Stimulated activated CD8-positive, alpha-beta memory T cell treated with anti-CD3 and anti-CD28 coated beads, Interleukin-4, amount 100 ng/mL, for 24 hours (primary cell): ENCODE measurements at regions not wholly inside any gene's neighbourhood (a gene's known extent, or its start where the extent isn't known, plus 50 kb on each side); places are given as distances from the start of the nearest gene placed in this dataset.

Experiments used
- DNase-seq: peaks from one replicate; pipeline ENCODE4 v3.0.0-alpha.2; 2020; ENCODE audit warnings: low read depth

GRCh38 chr1:63200676-63201075 lies 121.7 kb upstream of the FOXD3 start:
- no peak for DNase-seq

- DNase-seq = no peak
Observed at GRCh38 chr1:63203641-63204040, 118.7 kb upstream of the FOXD3 start.

- DNase-seq = no peak
Observed at GRCh38 chr1:63205776-63206175, 116.6 kb upstream of the FOXD3 start.

GRCh38 chr1:63214553-63214952 lies 107.8 kb upstream of the FOXD3 start:
- no peak for DNase-seq

GRCh38 chr1:63223426-63223825 lies 98.9 kb upstream of the FOXD3 start:
- DNase-seq = no peak

- DNase-seq = no peak
Observed at GRCh38 chr1:63230722-63231121, 91.6 kb upstream of the FOXD3 start.

- DNase-seq = no peak
Observed at GRCh38 chr1:63238721-63239120, 83.6 kb upstream of the FOXD3 start.

GRCh38 chr1:63245186-63245585 lies 77.2 kb upstream of the FOXD3 start:
- no peak for DNase-seq

GRCh38 chr1:63248216-63248615 lies 74.2 kb upstream of the FOXD3 start:
- DNase-seq = no peak

- DNase-seq = no peak
Observed at GRCh38 chr1:63255153-63255552, 67.2 kb upstream of the FOXD3 start.

GRCh38 chr1:63261736-63262458 lies 60.5 kb upstream of the FOXD3 start:
- DNase-seq = no peak

- no peak for DNase-seq
Observed at GRCh38 chr1:63262459-63262770, 60.0 kb upstream of the FOXD3 start.

GRCh38 chr1:63264161-63264560 lies 58.2 kb upstream of the FOXD3 start:
- DNase-seq = no peak

- no peak for DNase-seq
Observed at GRCh38 chr1:63266857-63267256, 55.5 kb upstream of the FOXD3 start.

GRCh38 chr1:63268876-63269275 lies 53.5 kb upstream of the FOXD3 start:
- no peak for DNase-seq

GRCh38 chr1:63269571-63269970 lies 52.8 kb upstream of the FOXD3 start:
- DNase-seq = no peak
